Prostate gland (tissue), 2 donors: ENCODE measurements at regions not wholly inside any gene's neighbourhood (a gene's known extent, or its start where the extent isn't known, plus 50 kb on each side); places are given as distances from the start of the nearest gene placed in this dataset.
A peak's percentile ranks its signal among the peaks of the same experiment; 100 is the strongest.

Source experiments
- DNase-seq: peaks from one replicate; pipeline ENCODE4 v3.0.0-alpha.2; 2019; ENCODE audit warnings: low spot score
- H3K27ac ChIP-seq, 2 donors: fragments of 200-600 bp; sonication (generic); 2 replicates each; pipeline ENCODE4 v1.5.1; 2017 to 2019
- H3K27me3 ChIP-seq: fragments of 200-600 bp; sonication (generic); replicated peaks from 2 replicates; pipeline ENCODE4 v1.5.1; 2019; ENCODE audit not compliant: insufficient read depth
- H3K36me3 ChIP-seq, 2 donors: fragments of 200-600 bp; sonication (generic); 1 replicate in 1 of 2; 2 replicates in 1 of 2; pipeline versions ENCODE4 v1.5.1 to v1.8.1; 2017 to 2019
- H3K4me1 ChIP-seq: fragments of 200-600 bp; sonication (generic); replicated peaks from 2 replicates; pipeline ENCODE4 v1.5.1; 2019
- H3K4me3 ChIP-seq, 2 donors: fragments of 200-600 bp; sonication (generic); 2 replicates each; pipeline ENCODE4 v1.5.1; 2017 to 2019
- H3K9me3 ChIP-seq: fragments of 200-600 bp; sonication (generic); 2 replicates; pipeline ENCODE4 v1.5.1; 2017
- POLR2A ChIP-seq: fragments of 450-650 bp; IDR thresholded peaks from one replicate; pipeline ENCODE4 v1.6.1; 2016; ENCODE audit warnings: antibody characterized with exemption, mild to moderate bottlenecking
- POLR2AphosphoS5 ChIP-seq: sonication (generic); formaldehyde crosslinking; IDR thresholded peaks from one replicate; pipeline ENCODE4 v1.6.1; 2017; ENCODE audit warnings: antibody characterized with exemption
- WGBS: methylation state at CpG from one replicate; pipeline ENCODE4 v1.1.5; 2018; 5-methylcytosine and 5-hydroxymethylcytosine counted together
- intact Hi-C: fragments of 100-400 bp; cut with DNase I; formaldehyde crosslinking; loops from one replicate; pipeline ENCODE4 v1.14.2; 2022
- TF ChIP-seq, protein P1 (sequence below), 4 experiments: fragments of 200-600 bp in 2 of 4; fragments of 450-650 bp in 2 of 4; sonication (generic) in 2 of 4; IDR thresholded peaks; 1 replicate in 3 of 4; 2 replicates in 1 of 4; pipeline ENCODE4 v1.5.1; 2016 to 2019; ENCODE audit warnings: antibody characterized with exemption in 4 of 4, mild to moderate bottlenecking in 2 of 4, moderate library complexity in 2 of 4

DNA sequence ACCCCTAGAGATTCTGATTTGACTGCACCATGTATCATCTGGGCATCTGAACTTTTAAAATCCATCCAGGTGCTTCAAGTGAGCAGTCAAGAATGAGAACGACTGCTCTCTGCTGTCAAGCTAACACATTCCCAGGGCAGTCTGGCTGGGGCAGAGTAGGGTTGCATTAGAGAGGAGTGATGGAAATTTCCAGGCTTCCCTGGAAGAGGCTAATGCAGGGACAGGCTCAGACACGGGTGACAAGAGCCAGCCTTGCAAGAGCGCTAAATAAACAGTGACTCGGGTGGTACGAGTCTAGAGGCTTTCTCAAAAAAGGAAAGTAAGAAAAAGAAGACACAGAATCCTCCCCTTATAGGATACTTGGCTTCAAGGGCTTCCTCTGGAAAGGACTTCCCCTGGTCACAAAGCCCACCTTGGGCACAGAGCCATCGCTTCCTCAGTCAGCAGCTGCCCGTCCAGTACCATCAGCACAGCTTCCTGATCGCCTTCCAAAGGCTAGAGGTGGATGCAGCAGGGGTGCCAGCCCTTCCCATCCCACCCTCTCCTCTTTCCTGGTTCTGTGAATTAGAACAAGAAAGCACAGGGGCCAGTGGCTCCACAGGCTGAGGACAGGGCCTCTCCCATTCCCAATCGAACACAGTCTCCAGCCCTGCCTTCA, 177.4 kb upstream of the RREB1 start:
- 65% methylated on average over 9 of the region's 9 CpGs for WGBS
- no peak overlapping the region for H3K4me3 ChIP-seq
- H3K4me1 ChIP-seq, result no peaks in the 10 kb centered on the region
- H3K27ac ChIP-seq, result no peak overlapping the region
- TF ChIP-seq POLR2AphosphoS5 (no peak), POLR2A (no peak)
- no peaks in the 10 kb centered on the region for H3K9me3 ChIP-seq
- no peaks in the 10 kb centered on the region for H3K36me3 ChIP-seq
- no peak for DNase-seq
- H3K27me3 ChIP-seq, result no peaks in the 10 kb centered on the region
- intact Hi-C loops, result no loop called here

DNA sequence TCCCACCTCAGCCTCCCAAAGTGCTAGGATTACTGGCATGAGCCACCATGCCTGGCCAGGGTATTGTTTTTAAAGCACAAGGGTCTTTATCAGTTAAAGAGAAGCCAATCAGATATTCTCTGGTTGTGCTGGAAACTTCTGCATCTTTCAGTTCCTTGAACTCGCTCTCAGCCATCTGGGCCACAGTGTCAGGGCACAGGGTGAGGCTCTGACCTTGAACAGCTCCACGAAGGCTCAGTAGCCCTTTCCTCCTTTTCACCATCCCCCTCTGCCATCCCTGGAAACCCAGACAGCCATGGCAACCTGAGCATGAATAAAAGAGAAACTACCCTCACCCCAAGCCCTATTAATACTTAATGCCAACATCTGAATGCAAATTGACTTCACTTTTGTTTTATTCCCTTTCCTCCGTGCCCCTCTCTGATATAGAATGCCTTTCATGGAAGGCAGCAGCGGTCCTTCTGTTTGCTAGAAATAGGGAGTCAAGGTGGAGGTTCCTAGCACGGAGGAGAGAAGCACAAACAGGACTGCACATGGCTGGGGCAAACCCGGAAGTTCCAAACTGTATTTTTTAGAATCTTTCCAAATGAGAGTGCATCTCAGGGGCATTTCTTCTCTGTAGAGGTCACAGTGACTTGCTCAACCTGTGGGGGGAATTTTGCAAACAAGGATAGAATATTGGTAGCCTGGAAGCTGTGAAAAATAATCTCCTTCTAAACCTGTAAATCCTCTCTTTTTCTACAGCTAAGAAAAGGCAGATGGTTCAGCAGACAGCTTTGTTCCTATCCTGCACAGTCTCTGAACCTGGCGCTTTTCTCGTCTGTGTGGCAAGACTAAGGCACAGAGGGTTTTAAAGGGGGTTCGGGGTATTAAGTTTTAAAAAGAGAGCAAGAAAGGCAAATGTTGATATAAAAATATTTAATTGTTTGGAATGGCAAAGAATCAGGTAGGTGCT, 176.4 kb upstream of the RREB1 start:
- WGBS, result 59% methylated on average over 9 of the region's 9 CpGs
- H3K36me3 ChIP-seq, result no peaks in the 10 kb centered on the region
- H3K9me3 ChIP-seq, result no peaks in the 10 kb centered on the region
- intact Hi-C loops, result no loop called here
- no peaks in the 10 kb centered on the region for H3K27me3 ChIP-seq
- peak overlapping the region in 1 of 2 donors; percentile 27 for H3K27ac ChIP-seq
- TF ChIP-seq, protein P1, sequence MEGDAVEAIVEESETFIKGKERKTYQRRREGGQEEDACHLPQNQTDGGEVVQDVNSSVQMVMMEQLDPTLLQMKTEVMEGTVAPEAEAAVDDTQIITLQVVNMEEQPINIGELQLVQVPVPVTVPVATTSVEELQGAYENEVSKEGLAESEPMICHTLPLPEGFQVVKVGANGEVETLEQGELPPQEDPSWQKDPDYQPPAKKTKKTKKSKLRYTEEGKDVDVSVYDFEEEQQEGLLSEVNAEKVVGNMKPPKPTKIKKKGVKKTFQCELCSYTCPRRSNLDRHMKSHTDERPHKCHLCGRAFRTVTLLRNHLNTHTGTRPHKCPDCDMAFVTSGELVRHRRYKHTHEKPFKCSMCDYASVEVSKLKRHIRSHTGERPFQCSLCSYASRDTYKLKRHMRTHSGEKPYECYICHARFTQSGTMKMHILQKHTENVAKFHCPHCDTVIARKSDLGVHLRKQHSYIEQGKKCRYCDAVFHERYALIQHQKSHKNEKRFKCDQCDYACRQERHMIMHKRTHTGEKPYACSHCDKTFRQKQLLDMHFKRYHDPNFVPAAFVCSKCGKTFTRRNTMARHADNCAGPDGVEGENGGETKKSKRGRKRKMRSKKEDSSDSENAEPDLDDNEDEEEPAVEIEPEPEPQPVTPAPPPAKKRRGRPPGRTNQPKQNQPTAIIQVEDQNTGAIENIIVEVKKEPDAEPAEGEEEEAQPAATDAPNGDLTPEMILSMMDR (IDR thresholded peaks at IDR 0.05), result no peak
- no peak for TF ChIP-seq POLR2A
- H3K4me1 ChIP-seq, result no peaks in the 10 kb centered on the region
- DNase-seq, result no peak
- H3K4me3 ChIP-seq, result no peak overlapping the region

DNA sequence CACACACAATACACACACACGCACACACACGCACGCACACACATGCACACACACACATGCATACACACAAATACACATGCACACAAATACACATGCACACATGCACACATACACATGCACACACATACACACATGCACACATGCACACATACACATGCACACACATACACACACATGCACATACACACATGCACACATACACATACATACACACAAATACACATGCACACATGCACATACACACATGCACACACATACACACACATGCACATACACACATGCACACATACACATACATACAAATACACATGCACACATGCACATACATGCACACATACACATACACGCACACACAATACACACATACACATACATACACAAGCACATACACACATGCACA, 175.4 kb upstream of the RREB1 start:
- 21% methylated on average over 3 of the region's 4 CpGs for WGBS
- Histone ChIP-seq H3K27me3 (no peaks in the 10 kb centered on the region), H3K27ac (no peak overlapping the region), H3K36me3 (no peaks in the 10 kb centered on the region), H3K4me1 (no peaks in the 10 kb centered on the region), H3K9me3 (no peaks in the 10 kb centered on the region), H3K4me3 (no peak overlapping the region)
- intact Hi-C loops, result no loop called here
- TF ChIP-seq POLR2AphosphoS5 (no peak), POLR2A (no peak)
- TF ChIP-seq, protein P1 (IDR thresholded peaks at IDR 0.05), result no peak
- DNase-seq, result no peak

DNA sequence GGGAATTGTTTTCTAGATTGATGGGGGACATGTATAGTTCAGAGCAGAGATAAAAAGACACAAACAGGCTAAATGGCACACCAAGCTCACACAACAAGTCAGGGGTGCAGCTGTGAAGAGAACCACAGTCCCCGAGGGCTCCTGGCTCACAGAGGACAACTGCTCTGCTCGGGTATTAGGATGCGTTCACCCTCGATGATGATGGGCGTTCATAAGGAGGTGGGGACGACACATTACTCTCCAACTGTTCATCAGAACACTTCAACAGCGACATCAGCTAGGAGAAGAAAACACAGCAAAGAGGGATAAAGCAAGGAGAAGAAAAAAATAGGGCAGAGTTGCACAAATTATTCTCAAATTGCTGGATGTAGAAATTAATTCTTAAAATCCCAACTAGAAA, 174.8 kb upstream of the RREB1 start:
- H3K4me1 ChIP-seq, result no peaks in the 10 kb centered on the region
- intact Hi-C loops, result no loop called here
- no peak for DNase-seq
- no peaks in the 10 kb centered on the region for H3K36me3 ChIP-seq
- WGBS, result 60% methylated on average over 7 of the region's 7 CpGs
- no peak overlapping the region for H3K27ac ChIP-seq
- H3K4me3 ChIP-seq, result no peak overlapping the region
- H3K27me3 ChIP-seq, result no peaks in the 10 kb centered on the region
- TF ChIP-seq POLR2AphosphoS5 (no peak), POLR2A (no peak)
- TF ChIP-seq, protein P1 (IDR thresholded peaks at IDR 0.05), result no peak
- H3K9me3 ChIP-seq, result no peaks in the 10 kb centered on the region

DNA sequence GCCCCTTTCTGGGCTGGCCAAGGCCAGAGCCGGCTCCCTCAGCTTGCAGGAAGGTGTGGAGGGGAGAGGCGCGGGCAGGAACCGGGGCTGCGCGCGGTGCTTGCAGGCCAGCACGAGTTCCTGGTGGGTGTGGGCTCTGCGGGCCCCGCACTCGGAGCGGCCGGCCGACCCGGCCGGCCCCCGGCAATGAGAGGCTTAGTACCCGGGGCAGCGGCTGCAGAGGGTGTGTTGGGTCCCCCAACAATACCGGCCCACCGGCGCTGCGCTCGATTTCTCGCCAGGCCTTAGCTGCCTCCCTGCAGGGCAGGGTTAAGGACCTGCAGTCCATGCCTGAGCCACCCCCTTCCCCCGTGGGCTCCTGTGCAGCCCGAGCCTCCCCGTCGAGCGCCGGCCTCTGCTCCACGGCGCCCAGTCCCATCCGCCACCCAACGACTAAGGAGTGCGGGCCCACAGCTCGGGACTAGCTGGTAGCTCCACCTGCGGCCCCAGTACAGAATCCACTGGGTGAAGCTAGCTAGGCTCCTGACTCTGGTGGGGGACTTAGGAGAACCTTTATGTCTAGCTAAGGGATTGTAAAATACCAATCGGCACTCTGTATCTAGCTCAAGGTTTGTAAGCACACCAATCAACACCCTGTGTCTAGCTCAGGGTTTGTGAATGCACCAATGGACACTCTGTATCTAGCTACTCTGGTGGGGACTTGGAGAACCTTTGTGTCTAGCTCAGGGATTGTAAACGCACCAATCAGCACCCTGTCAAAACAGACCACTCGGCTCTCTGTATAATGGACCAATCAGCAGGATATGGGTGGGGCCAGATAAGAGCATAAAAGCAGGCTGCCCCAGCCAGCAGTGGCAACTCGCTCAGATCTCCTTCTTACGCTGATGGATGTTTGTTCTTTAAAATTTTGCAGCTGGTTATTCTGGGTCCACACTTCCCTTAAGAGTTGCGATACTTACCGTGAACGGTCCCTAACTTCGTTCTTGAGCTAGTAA, 167.4 kb upstream of the RREB1 start:
- no peak for DNase-seq
- Histone ChIP-seq H3K27me3 (no peaks in the 10 kb centered on the region), H3K4me3 (no peak overlapping the region), H3K4me1 (no peaks in the 10 kb centered on the region), H3K9me3 (no peaks in the 10 kb centered on the region), H3K36me3 (no peaks in the 10 kb centered on the region), H3K27ac (no peak overlapping the region)
- 86% methylated on average over 47 of the region's 47 CpGs for WGBS
- TF ChIP-seq POLR2A (no peak), POLR2AphosphoS5 (no peak)
- TF ChIP-seq, protein P1 (IDR thresholded peaks at IDR 0.05), result no peak
- intact Hi-C loops, result no loop called here
